M059J (cell line): ENCODE measurements at regions not wholly inside any gene's neighbourhood (a gene's known extent, or its start where the extent isn't known, plus 50 kb on each side); places are given as distances from the start of the nearest gene placed in this dataset.
"Not testable (repeated sequence)": the region's sequence is repeated elsewhere in the genome, so short reads cannot be mapped to it uniquely, and the experiment has no call there.

ENCODE experiments used
- DNase-seq: peaks from one replicate; pipeline ENCODE4 v3.0.0-alpha.2; 2012; ENCODE audit warnings: low read depth

DNA sequence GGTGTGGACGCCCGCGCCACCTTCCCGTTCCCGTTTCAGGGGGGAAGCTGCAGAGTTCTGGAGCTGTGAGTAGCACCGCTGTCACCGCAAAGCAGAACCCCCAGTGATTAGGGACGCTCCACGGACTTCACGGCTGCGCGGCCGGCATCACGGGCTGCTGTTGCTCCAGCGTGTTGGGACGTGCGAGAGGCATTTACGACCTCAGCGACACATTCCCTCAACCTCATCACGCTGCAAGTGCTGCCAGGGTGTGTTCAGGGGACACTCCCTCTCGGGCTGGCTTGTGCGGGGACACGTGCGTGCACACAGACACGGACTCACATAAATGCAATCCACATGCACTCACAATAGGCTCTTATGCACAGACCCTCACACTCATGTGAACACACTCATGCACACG lies 187.9 kb downstream of the NPIPB11 start:
- DNase-seq = not testable (repeated sequence)

DNA sequence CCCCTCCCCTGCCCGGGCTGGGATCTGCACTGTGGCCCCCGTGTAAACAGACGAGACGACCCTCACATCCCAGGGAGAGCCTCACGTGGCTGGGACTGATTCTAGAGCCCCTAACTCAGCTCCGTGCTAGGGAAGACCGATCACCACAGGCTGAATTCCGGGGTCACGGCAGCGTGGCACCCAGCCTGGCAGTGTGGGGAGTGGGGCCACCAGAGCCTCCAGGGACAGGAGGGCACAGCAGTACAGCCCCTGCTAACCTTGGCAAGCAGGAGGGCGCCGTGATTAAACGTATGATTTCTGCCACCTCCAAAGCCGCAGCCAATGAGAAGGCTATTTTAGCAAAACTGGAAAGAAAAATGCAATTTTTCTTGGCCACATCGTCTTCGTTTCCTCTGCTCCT lies 188.3 kb downstream of the NPIPB11 start:
- DNase-seq = not testable (repeated sequence)

DNA sequence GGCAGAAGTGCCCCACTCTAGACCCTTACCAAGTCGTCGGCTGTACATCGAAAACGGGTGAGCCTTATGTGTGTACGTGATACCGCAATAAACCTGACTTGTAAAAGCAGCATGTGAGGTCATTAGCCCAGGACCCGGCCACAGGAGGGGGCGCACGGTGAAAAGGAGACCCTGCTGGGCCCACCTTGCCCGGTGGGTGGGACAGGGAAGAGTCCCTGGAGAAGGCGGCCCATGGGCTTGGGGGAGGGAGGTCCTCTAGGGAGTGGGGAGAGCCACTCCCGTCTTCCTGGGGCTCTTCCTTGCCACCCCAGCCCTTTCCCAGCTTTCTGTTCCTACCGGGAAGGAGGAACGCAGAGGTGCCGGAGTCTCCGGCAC lies 188.8 kb downstream of the NPIPB11 start:
- not testable (repeated sequence) for DNase-seq

GRCh38 chr16:29217104-29217751 lies 189.3 kb downstream of the NPIPB11 start:
- not testable (repeated sequence) for DNase-seq

- DNase-seq = not testable (repeated sequence)
These were observed 192.7 kb downstream of the NPIPB11 start for GRCh38 chr16:29213770-29214169.

DNA sequence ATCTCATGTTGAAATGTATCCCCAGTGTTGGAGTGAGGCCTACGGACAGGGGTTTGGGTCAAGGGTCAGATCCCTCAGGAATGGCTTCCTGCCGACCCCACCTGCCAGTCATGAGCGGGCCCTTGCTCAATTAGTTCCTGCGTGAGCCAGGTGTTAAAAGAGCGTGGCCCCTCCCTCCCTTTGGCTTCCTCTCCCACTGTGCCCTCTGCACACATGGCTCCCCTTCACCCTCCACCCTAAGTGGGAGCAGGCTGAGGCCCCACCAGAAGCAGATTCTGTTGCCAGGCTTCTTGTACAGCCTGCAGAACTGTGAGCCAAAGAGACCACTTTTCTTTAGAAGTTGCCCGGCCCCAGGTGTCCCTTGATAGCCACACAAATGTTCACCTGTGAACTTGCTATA lies 193.3 kb downstream of the NPIPB11 start:
- DNase-seq = not testable (repeated sequence)

DNA sequence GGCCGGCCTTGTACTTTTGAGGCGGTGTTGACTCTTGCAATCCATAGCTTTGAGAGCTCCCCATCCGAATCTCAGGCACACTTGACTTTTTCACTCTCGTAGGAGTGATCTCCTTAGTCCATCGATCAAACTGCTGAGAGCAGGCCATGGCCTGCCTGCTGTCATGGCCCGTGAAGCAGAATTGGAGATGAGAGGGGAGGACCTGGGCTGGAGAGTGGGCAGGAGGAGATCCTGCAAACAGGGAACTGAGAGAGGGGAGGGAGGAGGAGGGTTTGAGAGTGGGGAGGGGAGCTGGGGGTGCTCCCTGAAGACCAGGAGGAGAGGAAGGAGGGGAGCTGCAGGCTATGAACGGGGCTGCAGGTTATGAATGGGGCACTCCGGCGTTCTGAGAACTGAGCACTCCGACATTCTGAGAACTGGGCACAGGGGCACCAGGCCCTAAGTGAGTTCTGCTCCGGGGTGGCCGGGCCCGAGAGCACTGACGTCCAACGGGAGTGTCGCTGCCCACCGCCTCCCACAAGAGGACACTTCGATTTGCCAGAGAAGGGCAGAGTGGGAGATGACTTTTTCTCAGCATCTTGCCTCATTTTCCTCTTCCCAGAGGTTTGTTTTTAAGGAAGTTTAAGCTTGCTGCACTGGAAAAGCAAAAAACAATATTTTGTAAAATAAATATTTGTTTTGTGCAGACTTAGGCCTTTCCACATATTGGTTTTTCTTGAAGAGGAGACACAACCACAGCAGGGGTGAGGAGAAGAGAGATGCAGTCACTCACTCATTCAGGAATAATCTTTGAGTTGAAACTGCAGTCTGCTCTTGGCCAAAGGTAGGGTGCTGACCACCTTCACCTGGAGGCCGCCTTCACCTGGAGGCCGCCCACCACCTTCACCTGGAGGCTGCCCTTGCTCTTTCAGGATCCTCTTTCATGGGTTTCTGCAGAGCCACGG lies 194.2 kb downstream of the NPIPB11 start:
- DNase-seq = not testable (repeated sequence)

DNA sequence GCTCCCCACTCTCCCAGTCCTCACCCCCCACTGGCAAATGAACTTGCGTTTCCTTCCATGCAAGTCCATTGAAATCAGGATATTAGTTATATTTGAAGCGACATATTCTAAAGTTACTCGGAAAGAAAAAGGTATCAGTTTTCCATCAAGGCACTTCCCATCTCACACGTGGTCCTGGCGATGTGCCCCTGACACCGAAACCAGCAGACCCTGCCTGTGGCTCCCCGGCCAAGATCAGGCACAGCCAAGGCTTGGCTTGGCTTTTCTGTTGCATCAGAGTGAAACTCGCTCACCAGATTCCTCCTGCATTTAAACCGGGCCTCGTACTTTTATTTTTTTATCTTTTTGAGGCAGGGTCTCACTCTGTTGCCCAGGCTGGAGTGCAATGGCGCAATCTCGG lies 195.1 kb downstream of the NPIPB11 start:
- DNase-seq = not testable (repeated sequence)

DNA sequence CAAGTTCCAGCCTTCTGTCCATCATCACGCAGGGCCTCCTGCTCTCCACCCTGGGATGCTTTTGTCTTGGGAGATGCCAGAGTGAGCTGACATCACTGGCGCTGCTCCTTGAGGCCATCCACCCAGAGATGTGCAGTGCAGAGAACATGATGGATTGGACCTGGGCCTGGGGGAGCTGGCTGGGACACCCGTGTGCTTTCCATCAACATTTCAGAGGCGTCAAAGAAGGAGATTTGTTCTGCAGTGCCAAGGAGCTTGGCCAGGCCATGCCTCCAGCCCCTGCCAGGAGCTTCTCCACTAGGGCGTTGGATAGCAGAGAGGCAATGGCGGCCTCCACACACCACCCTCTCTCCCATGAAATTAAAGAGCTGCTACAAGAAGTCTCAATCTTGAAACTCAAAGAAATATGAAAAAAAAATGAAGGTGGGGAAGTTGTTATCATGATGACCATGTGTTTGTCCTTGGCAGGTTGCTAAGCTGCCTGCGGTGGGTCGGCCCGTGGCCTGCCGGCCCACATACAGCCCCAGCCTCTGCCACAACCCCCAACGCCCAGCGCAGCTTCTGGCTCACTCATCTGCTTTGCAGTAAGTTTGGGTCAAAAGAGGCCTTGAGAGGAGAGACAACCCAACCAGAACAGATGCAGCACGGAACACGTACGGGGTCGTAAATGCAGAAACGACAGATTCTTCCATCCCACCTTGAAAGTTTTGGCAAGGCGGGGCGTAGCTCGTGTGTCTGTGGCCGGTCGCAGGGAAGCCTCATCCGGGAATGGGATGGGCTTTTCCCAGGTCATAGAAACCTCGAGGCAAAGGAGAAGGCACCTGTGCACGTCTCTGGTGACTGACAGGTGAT lies 196.0 kb downstream of the NPIPB11 start:
- not testable (repeated sequence) for DNase-seq

GRCh38 chr16:29206120-29206519 lies 200.4 kb downstream of the NPIPB11 start:
- not testable (repeated sequence) for DNase-seq

GRCh38 chr16:29205151-29205550 lies 201.4 kb downstream of the NPIPB11 start:
- DNase-seq = not testable (repeated sequence)

GRCh38 chr16:29204806-29205135 lies 201.7 kb downstream of the NPIPB11 start:
- DNase-seq = no peak

GRCh38 chr16:29203933-29204805 lies 202.3 kb downstream of the NPIPB11 start:
- not testable (repeated sequence) for DNase-seq

DNA sequence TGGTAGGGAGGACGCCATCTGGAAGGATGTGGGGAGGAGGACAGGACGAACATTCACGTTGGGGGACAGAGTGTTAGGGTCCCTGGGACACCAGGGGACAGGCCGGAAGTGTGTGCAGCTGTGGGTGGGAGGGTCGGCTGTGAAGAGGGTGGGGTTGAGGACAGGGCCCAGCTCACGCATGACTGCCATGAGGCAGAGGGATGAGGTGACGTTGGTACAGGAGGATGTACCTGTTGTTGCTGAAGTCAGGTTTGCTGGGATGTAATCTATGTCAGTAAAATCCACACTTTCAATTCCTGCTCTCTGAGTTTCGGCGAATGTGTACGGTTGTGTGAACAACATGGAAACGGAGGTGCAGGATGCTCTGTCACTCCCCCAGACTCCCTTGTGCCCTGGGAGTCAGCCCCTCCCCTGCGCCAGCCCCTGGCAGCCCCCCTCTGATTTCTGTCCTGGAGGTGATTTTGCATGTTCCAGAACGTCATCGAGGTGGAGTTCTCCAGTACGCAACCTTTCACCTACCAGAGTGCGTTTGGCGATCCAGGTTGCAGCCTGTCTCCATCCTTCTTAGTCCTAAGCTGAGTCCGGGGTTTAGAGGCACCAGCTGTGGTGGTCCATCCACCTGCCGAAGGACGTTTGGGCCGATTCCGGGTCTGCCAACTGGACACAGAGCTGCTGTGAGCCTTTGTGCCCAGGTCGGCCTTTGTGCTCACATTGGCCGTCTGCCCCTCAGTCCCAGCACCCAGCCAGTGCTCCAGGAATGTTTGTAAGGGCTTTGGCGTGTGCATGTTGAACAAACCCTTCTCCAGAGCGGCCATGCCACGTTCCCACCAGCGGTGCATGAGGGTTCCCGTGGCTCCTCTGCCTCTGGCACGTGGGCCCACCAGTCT lies 203.2 kb downstream of the NPIPB11 start:
- not testable (repeated sequence) for DNase-seq

- not testable (repeated sequence) for DNase-seq
These were observed 203.9 kb downstream of the NPIPB11 start for GRCh38 chr16:29202642-29203041.

- DNase-seq = not testable (repeated sequence)
These were observed 204.4 kb downstream of the NPIPB11 start for GRCh38 chr16:29202025-29202632.

GRCh38 chr16:29201296-29202024 lies 205.1 kb downstream of the NPIPB11 start:
- not testable (repeated sequence) for DNase-seq

DNA sequence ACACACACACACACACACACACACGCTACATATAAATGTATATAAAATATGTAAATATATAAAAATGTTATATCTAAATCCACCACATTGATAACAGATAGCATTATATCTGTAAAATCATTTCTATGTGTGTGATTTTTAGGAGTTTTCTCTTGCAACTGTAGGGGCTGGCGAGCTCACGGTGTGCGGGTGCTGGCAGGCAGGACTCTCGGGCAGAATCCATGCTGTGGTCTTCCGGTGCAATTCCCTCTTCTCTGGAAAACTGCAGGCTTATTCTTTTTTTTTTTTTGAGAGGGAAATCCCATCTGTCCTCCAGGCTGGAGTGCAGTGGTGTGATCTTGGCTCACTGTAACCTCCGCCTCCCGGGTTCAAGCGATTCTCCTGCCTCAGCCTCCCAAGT lies 205.8 kb downstream of the NPIPB11 start:
- not testable (repeated sequence) for DNase-seq

DNA sequence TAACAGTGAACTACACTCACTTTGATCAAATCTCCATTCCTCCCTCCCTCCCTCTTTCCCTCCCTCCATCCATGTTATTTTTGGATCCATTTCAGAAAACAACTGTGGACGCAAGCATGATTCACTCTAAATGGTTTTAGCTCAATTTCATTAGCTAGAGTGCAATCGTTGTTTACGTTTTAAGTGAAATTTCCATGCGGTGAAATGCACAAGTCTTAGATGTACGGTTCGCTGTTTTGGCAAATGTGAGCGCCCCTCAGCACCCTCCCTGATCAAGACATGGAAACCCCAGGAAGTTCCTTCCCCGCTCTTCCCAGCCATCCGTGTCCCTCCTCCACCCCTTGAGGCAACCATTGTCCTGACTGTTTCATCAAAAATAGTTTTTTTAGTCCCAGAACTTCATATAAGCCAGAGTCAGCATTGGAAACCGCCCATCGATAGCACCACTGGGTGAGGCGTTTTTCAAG lies 206.3 kb downstream of the NPIPB11 start:
- DNase-seq = not testable (repeated sequence)
